ENCODE measurements at regions not wholly inside any gene's neighbourhood (a gene's known extent, or its start where the extent isn't known, plus 50 kb on each side); places are given as distances from the start of the nearest gene placed in this dataset.

GRCh38 chr12:42915426-42915825 lies 325.9 kb upstream of the PRICKLE1 start:
- TF ChIP-seq SPI1 (IDR thresholded peaks at IDR 0.05; ENCODE audit: borderline replicate concordance, low read depth) (no peak), POLR2AphosphoS5 (IDR thresholded peaks at IDR 0.05; ENCODE audit: low read depth) (no peak), REST (IDR thresholded peaks at IDR 0.05; ENCODE audit: insufficient replicate concordance, low read depth) (no peak)
- TF ChIP-seq, protein P1, sequence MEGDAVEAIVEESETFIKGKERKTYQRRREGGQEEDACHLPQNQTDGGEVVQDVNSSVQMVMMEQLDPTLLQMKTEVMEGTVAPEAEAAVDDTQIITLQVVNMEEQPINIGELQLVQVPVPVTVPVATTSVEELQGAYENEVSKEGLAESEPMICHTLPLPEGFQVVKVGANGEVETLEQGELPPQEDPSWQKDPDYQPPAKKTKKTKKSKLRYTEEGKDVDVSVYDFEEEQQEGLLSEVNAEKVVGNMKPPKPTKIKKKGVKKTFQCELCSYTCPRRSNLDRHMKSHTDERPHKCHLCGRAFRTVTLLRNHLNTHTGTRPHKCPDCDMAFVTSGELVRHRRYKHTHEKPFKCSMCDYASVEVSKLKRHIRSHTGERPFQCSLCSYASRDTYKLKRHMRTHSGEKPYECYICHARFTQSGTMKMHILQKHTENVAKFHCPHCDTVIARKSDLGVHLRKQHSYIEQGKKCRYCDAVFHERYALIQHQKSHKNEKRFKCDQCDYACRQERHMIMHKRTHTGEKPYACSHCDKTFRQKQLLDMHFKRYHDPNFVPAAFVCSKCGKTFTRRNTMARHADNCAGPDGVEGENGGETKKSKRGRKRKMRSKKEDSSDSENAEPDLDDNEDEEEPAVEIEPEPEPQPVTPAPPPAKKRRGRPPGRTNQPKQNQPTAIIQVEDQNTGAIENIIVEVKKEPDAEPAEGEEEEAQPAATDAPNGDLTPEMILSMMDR (IDR thresholded peaks at IDR 0.05; ENCODE audit: insufficient read depth, low read length), result no peak

All from HL-60 (cell line).